Keratinocyte (primary cell): ENCODE measurements at regions not wholly inside any gene's neighbourhood (a gene's known extent, or its start where the extent isn't known, plus 50 kb on each side); places are given as distances from the start of the nearest gene placed in this dataset.

ENCODE experiments used
- DNase-seq: peaks from one replicate; pipeline ENCODE4 v3.0.0-alpha.2; 2011; ENCODE audit warnings: low read depth, missing footprints, low spot score
- FAIRE-seq: peaks from 2 replicates; lab custom pipeline; 2011; peaks lifted over from hg19 to GRCh38; lab: Jason Lieb, UNC
- H2AFZ ChIP-seq: 2 replicates; pipeline ENCODE4 v1.6.0; 2012; ENCODE audit warnings: low read length, control low read depth, inconsistent platforms; ENCODE audit not compliant: control insufficient read depth
- H3K27ac ChIP-seq: 2 replicates; pipeline ENCODE4 v1.5.1; 2011; ENCODE audit warnings: low read length; ENCODE audit not compliant: control insufficient read depth, insufficient read depth
- H3K27me3 ChIP-seq: 3 replicates; pipeline ENCODE4 v1.6.0; 2011; ENCODE audit warnings: low read length; ENCODE audit not compliant: control insufficient read depth, insufficient read depth; ENCODE audit errors: extremely low read depth
- H3K36me3 ChIP-seq, 2 experiments: 2 replicates in 1 of 2; 3 replicates in 1 of 2; pipeline ENCODE4 v1.5.1; 2011; ENCODE audit warnings: low read length in 2 of 2, mild to moderate bottlenecking in 1 of 2; ENCODE audit not compliant: control insufficient read depth in 2 of 2, insufficient read depth in 2 of 2; ENCODE audit errors: extremely low read depth in 1 of 2
- H3K4me1 ChIP-seq: 3 replicates; pipeline ENCODE4 v1.5.1; 2011; ENCODE audit warnings: low read length; ENCODE audit not compliant: control insufficient read depth, insufficient read depth; ENCODE audit errors: extremely low read depth
- H3K4me2 ChIP-seq: 3 replicates; pipeline ENCODE4 v1.6.0; 2011; ENCODE audit warnings: low read depth, low read length; ENCODE audit not compliant: control insufficient read depth, insufficient read depth; ENCODE audit errors: extremely low read depth
- H3K4me3 ChIP-seq, 3 experiments: fragments of 200-600 bp in 1 of 3; sonication (generic) in 1 of 3; 2 replicates in 2 of 3; 3 replicates in 1 of 3; pipeline ENCODE4 v1.5.1; 2011 to 2016; ENCODE audit warnings: low read length in 3 of 3, mild to moderate bottlenecking in 3 of 3, control low read depth in 2 of 3, inconsistent platforms in 1 of 3, low read depth in 1 of 3, mixed read lengths in 1 of 3, mixed run types in 1 of 3, moderate library complexity in 1 of 3; ENCODE audit not compliant: control insufficient read depth in 2 of 3, insufficient read depth in 2 of 3; ENCODE audit errors: extremely low read depth in 1 of 3
- H3K79me2 ChIP-seq: 2 replicates; pipeline ENCODE4 v1.6.0; 2012; ENCODE audit warnings: low read length; ENCODE audit not compliant: control insufficient read depth, insufficient read depth
- H3K9ac ChIP-seq: 3 replicates; pipeline ENCODE4 v1.6.0; 2011; ENCODE audit warnings: low read length; ENCODE audit not compliant: control insufficient read depth, insufficient read depth; ENCODE audit errors: extremely low read depth
- H3K9me1 ChIP-seq: 3 replicates; pipeline ENCODE4 v1.6.0; 2011; ENCODE audit warnings: low read length; ENCODE audit not compliant: control insufficient read depth, insufficient read depth; ENCODE audit errors: extremely low read depth
- H3K9me3 ChIP-seq: 2 replicates; pipeline ENCODE4 v1.5.1; 2012; ENCODE audit warnings: low read depth, low read length; ENCODE audit not compliant: control insufficient read depth
- H4K20me1 ChIP-seq: 3 replicates; pipeline ENCODE4 v1.6.0; 2011; ENCODE audit warnings: low read length; ENCODE audit not compliant: control insufficient read depth, insufficient read depth; ENCODE audit errors: extremely low read depth
- CTCF ChIP-seq, 3 experiments: IDR thresholded peaks in 1 of 3; conservative IDR thresholded peaks in 1 of 3; optimal IDR thresholded peaks in 1 of 3; 2 replicates in 2 of 3; 3 replicates in 1 of 3; pipeline versions ENCODE3 to v1.5.1; 2011; ENCODE audit warnings: low read length in 3 of 3, mild to moderate bottlenecking in 3 of 3, moderate library complexity in 2 of 3, control low read depth in 1 of 3, inconsistent platforms in 1 of 3; ENCODE audit not compliant: insufficient read depth in 2 of 3; ENCODE audit errors: extremely low read depth in 1 of 3
- EZH2 ChIP-seq: IDR thresholded peaks from one replicate; pipeline ENCODE4 v1.6.1; 2012; ENCODE audit warnings: inconsistent platforms, mild to moderate bottlenecking, low read length, moderate library complexity
- dilution Hi-C: fragments of 300-500 bp; cut with MboI; formaldehyde crosslinking; loops from one replicate; pipeline ENCODE4 v1.7.0; 2020; ENCODE audit warnings: low sequenced_read_pairs; ENCODE audit not compliant: extremely low pct_ligation_motif_present

GRCh38 chr6:66964216-66964615 is 1257.2 kb upstream of the EYS start:
- no peak overlapping the region for H3K9ac ChIP-seq
- no peak overlapping the region for H3K4me3 ChIP-seq

GRCh38 chr6:66962082-66962481 is 1255.1 kb upstream of the EYS start:
- Histone ChIP-seq H3K36me3 (no peaks in the 10 kb centered on the region), H3K4me1 (peaks cover 9% of the 10 kb centered on the region), H4K20me1 (no peaks in the 10 kb centered on the region), H3K9me3 (no peaks in the 10 kb centered on the region), H2AFZ (no peak overlapping the region), H3K27me3 (no peaks in the 10 kb centered on the region), H3K9ac (no peak overlapping the region), H3K27ac (no peak overlapping the region), H3K79me2 (no peaks in the 10 kb centered on the region), H3K4me2 (no peak overlapping the region), H3K4me3 (no peak overlapping the region), H3K9me1 (no peaks in the 10 kb centered on the region)
- TF ChIP-seq EZH2 (no peak), CTCF (optimal IDR thresholded peaks at IDR 0.05 in 1 of 3, IDR thresholded peaks at IDR 0.05 in 1 of 3, conservative IDR thresholded peaks at IDR 0.05 in 1 of 3; ENCODE audit: extremely low read depth in 1 of 3, insufficient read depth in 2 of 3, low read length in 3 of 3) (no peak)
- dilution Hi-C loops: no loop called here
- no peak for FAIRE-seq
- no peak for DNase-seq

More at GRCh38 chr6:66964216-66964615, 1257.2 kb upstream of the EYS start:
- Histone ChIP-seq H2AFZ (no peak overlapping the region), H3K4me2 (no peak overlapping the region), H3K9me1 (no peaks in the 10 kb centered on the region), H3K4me1 (peaks cover 9% of the 10 kb centered on the region), H3K79me2 (no peaks in the 10 kb centered on the region), H3K27me3 (no peaks in the 10 kb centered on the region), H3K9me3 (no peaks in the 10 kb centered on the region), H3K36me3 (no peaks in the 10 kb centered on the region), H3K27ac (no peak overlapping the region), H4K20me1 (no peaks in the 10 kb centered on the region)
- TF ChIP-seq EZH2: no peak
- no peak for TF ChIP-seq CTCF (optimal IDR thresholded peaks at IDR 0.05 in 1 of 3, IDR thresholded peaks at IDR 0.05 in 1 of 3, conservative IDR thresholded peaks at IDR 0.05 in 1 of 3; ENCODE audit: extremely low read depth in 1 of 3, insufficient read depth in 2 of 3, low read length in 3 of 3)
- DNase-seq (peak; percentile 13), FAIRE-seq (no peak)
- dilution Hi-C loops: no loop called here
